ENCODE measurements at regions not wholly inside any gene's neighbourhood (a gene's known extent, or its start where the extent isn't known, plus 50 kb on each side); places are given as distances from the start of the nearest gene placed in this dataset.

DNA sequence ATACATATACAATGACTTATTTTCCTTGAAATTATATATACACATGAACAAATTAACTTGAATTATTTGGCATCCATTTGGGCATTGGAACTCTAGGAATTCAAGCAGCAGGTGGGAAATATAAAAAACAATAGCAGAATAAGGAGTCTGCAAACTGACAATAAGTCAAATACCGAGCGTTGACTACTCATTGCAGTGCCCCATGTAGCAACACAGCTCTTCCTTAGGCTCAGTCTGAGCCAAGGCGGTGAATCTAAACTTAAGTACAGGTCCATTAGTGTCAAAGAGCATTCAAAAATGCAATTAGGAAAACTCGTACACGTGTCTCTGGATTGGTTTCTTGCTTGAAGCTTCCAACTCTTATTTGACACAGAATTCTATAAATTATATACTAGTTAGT is 462.5 kb upstream of the KLF12 start:
- TF ChIP-seq, protein P1, sequence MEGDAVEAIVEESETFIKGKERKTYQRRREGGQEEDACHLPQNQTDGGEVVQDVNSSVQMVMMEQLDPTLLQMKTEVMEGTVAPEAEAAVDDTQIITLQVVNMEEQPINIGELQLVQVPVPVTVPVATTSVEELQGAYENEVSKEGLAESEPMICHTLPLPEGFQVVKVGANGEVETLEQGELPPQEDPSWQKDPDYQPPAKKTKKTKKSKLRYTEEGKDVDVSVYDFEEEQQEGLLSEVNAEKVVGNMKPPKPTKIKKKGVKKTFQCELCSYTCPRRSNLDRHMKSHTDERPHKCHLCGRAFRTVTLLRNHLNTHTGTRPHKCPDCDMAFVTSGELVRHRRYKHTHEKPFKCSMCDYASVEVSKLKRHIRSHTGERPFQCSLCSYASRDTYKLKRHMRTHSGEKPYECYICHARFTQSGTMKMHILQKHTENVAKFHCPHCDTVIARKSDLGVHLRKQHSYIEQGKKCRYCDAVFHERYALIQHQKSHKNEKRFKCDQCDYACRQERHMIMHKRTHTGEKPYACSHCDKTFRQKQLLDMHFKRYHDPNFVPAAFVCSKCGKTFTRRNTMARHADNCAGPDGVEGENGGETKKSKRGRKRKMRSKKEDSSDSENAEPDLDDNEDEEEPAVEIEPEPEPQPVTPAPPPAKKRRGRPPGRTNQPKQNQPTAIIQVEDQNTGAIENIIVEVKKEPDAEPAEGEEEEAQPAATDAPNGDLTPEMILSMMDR (IDR thresholded peaks at IDR 0.05), result no peak
- TF ChIP-seq POLR2A (IDR thresholded peaks at IDR 0.05), result no peak

Measured in gastroesophageal sphincter (tissue), 3 donors.